ENCODE measurements at regions not wholly inside any gene's neighbourhood (a gene's known extent, or its start where the extent isn't known, plus 50 kb on each side); places are given as distances from the start of the nearest gene placed in this dataset.
"Not testable (repeated sequence)": the region's sequence is repeated elsewhere in the genome, so short reads cannot be mapped to it uniquely, and the experiment has no call there.

GRCh38 chr22:34608540-34609115 lies 457.3 kb upstream of the ISX start:
- DNase-seq = no peak

GRCh38 chr22:34609646-34610045 lies 456.3 kb upstream of the ISX start:
- DNase-seq = no peak

- DNase-seq = no peak
Measured at GRCh38 chr22:34620161-34620560, 445.8 kb upstream of the ISX start.

GRCh38 chr22:34620832-34621231 lies 445.1 kb upstream of the ISX start:
- DNase-seq = no peak

- DNase-seq = no peak
Measured at GRCh38 chr22:34622602-34623001, 443.4 kb upstream of the ISX start.

- DNase-seq = peak; percentile 33
Measured at GRCh38 chr22:34623580-34623979, 442.4 kb upstream of the ISX start.

- DNase-seq = not testable (repeated sequence)
Measured at GRCh38 chr22:34625892-34626291, 440.1 kb upstream of the ISX start.

- no peak for DNase-seq
Measured at GRCh38 chr22:34638128-34638527, 427.8 kb upstream of the ISX start.

- peak; percentile 20 for DNase-seq
Measured at GRCh38 chr22:34639911-34640310, 426.0 kb upstream of the ISX start.

- no peak for DNase-seq
Measured at GRCh38 chr22:34645375-34645774, 420.6 kb upstream of the ISX start.

- no peak for DNase-seq
Measured at GRCh38 chr22:34669001-34669400, 397.0 kb upstream of the ISX start.

- DNase-seq = not testable (repeated sequence)
Measured at GRCh38 chr22:34683031-34683430, 382.9 kb upstream of the ISX start.

- DNase-seq = not testable (repeated sequence)
Measured at GRCh38 chr22:34684278-34684677, 381.7 kb upstream of the ISX start.

GRCh38 chr22:34687116-34687515 lies 378.8 kb upstream of the ISX start:
- peak; percentile 22 for DNase-seq

- DNase-seq = no peak
Measured at GRCh38 chr22:34688825-34689224, 377.1 kb upstream of the ISX start.

- peak; percentile 48 for DNase-seq
Measured at GRCh38 chr22:34696557-34696956, 369.4 kb upstream of the ISX start.

- no peak for DNase-seq
Measured at GRCh38 chr22:34702279-34702678, 363.7 kb upstream of the ISX start.

- DNase-seq = no peak
Measured at GRCh38 chr22:34709641-34710040, 356.3 kb upstream of the ISX start.

GRCh38 chr22:34722901-34723300 lies 343.1 kb upstream of the ISX start:
- no peak for DNase-seq

- DNase-seq = no peak
Measured at GRCh38 chr22:34736081-34736480, 329.9 kb upstream of the ISX start.

- DNase-seq = no peak
Measured at GRCh38 chr22:34738661-34739400, 327.1 kb upstream of the ISX start.

GRCh38 chr22:34743110-34743751 lies 322.7 kb upstream of the ISX start:
- peak; percentile 4 for DNase-seq

- peak; percentile 2 for DNase-seq
Measured at GRCh38 chr22:34760276-34761008, 305.5 kb upstream of the ISX start.

- peak; percentile 10 for DNase-seq
Measured at GRCh38 chr22:34761111-34761510, 304.8 kb upstream of the ISX start.
